ENCODE measurements at regions not wholly inside any gene's neighbourhood (a gene's known extent, or its start where the extent isn't known, plus 50 kb on each side); places are given as distances from the start of the nearest gene placed in this dataset.
A peak's percentile ranks its signal among the peaks of the same experiment; 100 is the strongest.

- BruUV-seq (replicated peaks) = no TSS peak
These were observed 230.9 kb upstream of the SULF2 start for GRCh38 chr20:48015943-48016723.

GRCh38 chr20:48015141-48015910 is 230.0 kb upstream of the SULF2 start:
- WGBS (ENCODE audit: low lambda C conversion rate) = 22% methylated on average over 8 of the region's 8 CpGs

More at GRCh38 chr20:48015943-48016723, 230.9 kb upstream of the SULF2 start:
- Histone ChIP-seq H3K4me1 (ENCODE audit: insufficient read depth, low read length) (0 out of 2 replicates have a peak, but pooled peaks cover 6% of the 10 kb centered on the region), H3K27ac (ENCODE audit: extremely low read length, insufficient read depth, low read length) (no peak overlapping the region), H3K4me3 (replicated peaks in 1 of 3; ENCODE audit: insufficient read depth in 1 of 3, low read depth in 2 of 3, low read length in 3 of 3) (no peak overlapping the region), H2AFZ (ENCODE audit: low read length) (no peak overlapping the region), H3K79me2 (ENCODE audit: insufficient read depth, low read length) (no peaks in the 10 kb centered on the region), H3K27me3 (ENCODE audit: control insufficient read depth in 1 of 2, insufficient read depth in 2 of 2, low read length in 2 of 2) (peaks cover 3 to 12% of the 10 kb centered on the region in 2 experiments; a peak in 3 of 5 replicates), H3K9ac (ENCODE audit: insufficient read depth, low read depth, low read length) (no peak overlapping the region), H3K9me3 (ENCODE audit: low read length) (peaks cover 16% of the 10 kb centered on the region), H4K20me1 (ENCODE audit: insufficient read depth, low read length) (no peaks in the 10 kb centered on the region), H3K4me2 (ENCODE audit: low read depth, low read length) (no peak overlapping the region), H3K36me3 (replicated peaks in 1 of 2; ENCODE audit: control insufficient read depth in 1 of 2, insufficient read depth in 2 of 2, low read length in 2 of 2) (no peaks in the 10 kb centered on the region)
- in situ Hi-C loops (cut with HindIII; ENCODE audit: extremely low pct_ligation_motif_present, low pct_unique_long_range_greater_than_20kb) (no loop called here), intact Hi-C loops (cut with micrococcal nuclease; ENCODE audit: unreplicated experiment) (no loop called here)
- FAIRE-seq (no peak), ATAC-seq (no peak), DNase-seq (ENCODE audit: low spot score) (no peak)
- 25% methylated on average over 11 of the region's 11 CpGs for WGBS (ENCODE audit: low lambda C conversion rate)
- ChIA-PET CTCF (ENCODE audit: low intra/inter-chr PET ratio, low total read pairs) (no interaction called here), POLR2A (no interaction called here)
- TF ChIP-seq ZFX (CRISPR knock-in tag; IDR thresholded peaks at IDR 0.05; ENCODE audit: low read depth) = no peak
- TF ChIP-seq ZNF792 (CRISPR knock-in tag; IDR thresholded peaks at IDR 0.05) = no peak
- 0 out of 2 replicates have a peak, but pooled peaks have one; percentile 18 for TF ChIP-seq ZNF768 (CRISPR knock-in tag; IDR thresholded peaks at IDR 0.05)

More at GRCh38 chr20:48015141-48015910, 230.0 kb upstream of the SULF2 start:
- no peak for ATAC-seq
- Histone ChIP-seq H3K4me1 (ENCODE audit: insufficient read depth, low read length) (0 out of 2 replicates have a peak, but pooled peaks cover 6% of the 10 kb centered on the region), H3K9me3 (ENCODE audit: low read length) (peaks cover 24% of the 10 kb centered on the region), H3K4me3 (replicated peaks in 1 of 3; ENCODE audit: insufficient read depth in 1 of 3, low read depth in 2 of 3, low read length in 3 of 3) (no peak overlapping the region), H3K36me3 (replicated peaks in 1 of 2; ENCODE audit: control insufficient read depth in 1 of 2, insufficient read depth in 2 of 2, low read length in 2 of 2) (no peaks in the 10 kb centered on the region), H2AFZ (ENCODE audit: low read length) (no peak overlapping the region), H4K20me1 (ENCODE audit: insufficient read depth, low read length) (no peaks in the 10 kb centered on the region), H3K27ac (ENCODE audit: extremely low read length, insufficient read depth, low read length) (no peak overlapping the region), H3K9ac (ENCODE audit: insufficient read depth, low read depth, low read length) (no peak overlapping the region), H3K79me2 (ENCODE audit: insufficient read depth, low read length) (no peaks in the 10 kb centered on the region), H3K27me3 (ENCODE audit: control insufficient read depth in 1 of 2, insufficient read depth in 2 of 2, low read length in 2 of 2) (peaks cover 3 to 12% of the 10 kb centered on the region in 2 experiments; a peak in 3 of 5 replicates), H3K4me2 (ENCODE audit: low read depth, low read length) (no peak overlapping the region)
- CTCF ChIA-PET (ENCODE audit: low intra/inter-chr PET ratio, low total read pairs) = no interaction called here
- POLR2A ChIA-PET = no interaction called here
- FAIRE-seq = no peak
- BruUV-seq (replicated peaks) = no TSS peak
- intact Hi-C loops (cut with micrococcal nuclease; ENCODE audit: unreplicated experiment) (no loop called here), in situ Hi-C loops (cut with HindIII; ENCODE audit: extremely low pct_ligation_motif_present, low pct_unique_long_range_greater_than_20kb) (no loop called here)
- no peak for DNase-seq (ENCODE audit: low spot score)
- TF ChIP-seq DRAP1 (CRISPR knock-in tag; IDR thresholded peaks at IDR 0.05) = no peak
